Keratinocyte (primary cell): ENCODE measurements at regions not wholly inside any gene's neighbourhood (a gene's known extent, or its start where the extent isn't known, plus 50 kb on each side); places are given as distances from the start of the nearest gene placed in this dataset.
"Not testable (repeated sequence)": the region's sequence is repeated elsewhere in the genome, so short reads cannot be mapped to it uniquely, and the experiment has no call there.

Experiments
- DNase-seq: peaks from one replicate; pipeline ENCODE4 v3.0.0-alpha.2; 2011; ENCODE audit warnings: low read depth, missing footprints, low spot score
- FAIRE-seq: peaks from 2 replicates; lab custom pipeline; 2011; peaks lifted over from hg19 to GRCh38; lab: Jason Lieb, UNC
- H2AFZ ChIP-seq: 2 replicates; pipeline ENCODE4 v1.6.0; 2012; ENCODE audit warnings: low read length, control low read depth, inconsistent platforms; ENCODE audit not compliant: control insufficient read depth
- H3K27ac ChIP-seq: 2 replicates; pipeline ENCODE4 v1.5.1; 2011; ENCODE audit warnings: low read length; ENCODE audit not compliant: control insufficient read depth, insufficient read depth
- H3K27me3 ChIP-seq: 3 replicates; pipeline ENCODE4 v1.6.0; 2011; ENCODE audit warnings: low read length; ENCODE audit not compliant: control insufficient read depth, insufficient read depth; ENCODE audit errors: extremely low read depth
- H3K36me3 ChIP-seq, 2 experiments: 2 replicates in 1 of 2; 3 replicates in 1 of 2; pipeline ENCODE4 v1.5.1; 2011; ENCODE audit warnings: low read length in 2 of 2, mild to moderate bottlenecking in 1 of 2; ENCODE audit not compliant: control insufficient read depth in 2 of 2, insufficient read depth in 2 of 2; ENCODE audit errors: extremely low read depth in 1 of 2
- H3K4me1 ChIP-seq: 3 replicates; pipeline ENCODE4 v1.5.1; 2011; ENCODE audit warnings: low read length; ENCODE audit not compliant: control insufficient read depth, insufficient read depth; ENCODE audit errors: extremely low read depth
- H3K4me2 ChIP-seq: 3 replicates; pipeline ENCODE4 v1.6.0; 2011; ENCODE audit warnings: low read depth, low read length; ENCODE audit not compliant: control insufficient read depth, insufficient read depth; ENCODE audit errors: extremely low read depth
- H3K4me3 ChIP-seq, 3 experiments: fragments of 200-600 bp in 1 of 3; sonication (generic) in 1 of 3; 2 replicates in 2 of 3; 3 replicates in 1 of 3; pipeline ENCODE4 v1.5.1; 2011 to 2016; ENCODE audit warnings: low read length in 3 of 3, mild to moderate bottlenecking in 3 of 3, control low read depth in 2 of 3, inconsistent platforms in 1 of 3, low read depth in 1 of 3, mixed read lengths in 1 of 3, mixed run types in 1 of 3, moderate library complexity in 1 of 3; ENCODE audit not compliant: control insufficient read depth in 2 of 3, insufficient read depth in 2 of 3; ENCODE audit errors: extremely low read depth in 1 of 3
- H3K79me2 ChIP-seq: 2 replicates; pipeline ENCODE4 v1.6.0; 2012; ENCODE audit warnings: low read length; ENCODE audit not compliant: control insufficient read depth, insufficient read depth
- H3K9ac ChIP-seq: 3 replicates; pipeline ENCODE4 v1.6.0; 2011; ENCODE audit warnings: low read length; ENCODE audit not compliant: control insufficient read depth, insufficient read depth; ENCODE audit errors: extremely low read depth
- H3K9me1 ChIP-seq: 3 replicates; pipeline ENCODE4 v1.6.0; 2011; ENCODE audit warnings: low read length; ENCODE audit not compliant: control insufficient read depth, insufficient read depth; ENCODE audit errors: extremely low read depth
- H3K9me3 ChIP-seq: 2 replicates; pipeline ENCODE4 v1.5.1; 2012; ENCODE audit warnings: low read depth, low read length; ENCODE audit not compliant: control insufficient read depth
- H4K20me1 ChIP-seq: 3 replicates; pipeline ENCODE4 v1.6.0; 2011; ENCODE audit warnings: low read length; ENCODE audit not compliant: control insufficient read depth, insufficient read depth; ENCODE audit errors: extremely low read depth
- CTCF ChIP-seq, 3 experiments: IDR thresholded peaks in 1 of 3; conservative IDR thresholded peaks in 1 of 3; optimal IDR thresholded peaks in 1 of 3; 2 replicates in 2 of 3; 3 replicates in 1 of 3; pipeline versions ENCODE3 to v1.5.1; 2011; ENCODE audit warnings: low read length in 3 of 3, mild to moderate bottlenecking in 3 of 3, moderate library complexity in 2 of 3, control low read depth in 1 of 3, inconsistent platforms in 1 of 3; ENCODE audit not compliant: insufficient read depth in 2 of 3; ENCODE audit errors: extremely low read depth in 1 of 3
- EZH2 ChIP-seq: IDR thresholded peaks from one replicate; pipeline ENCODE4 v1.6.1; 2012; ENCODE audit warnings: inconsistent platforms, mild to moderate bottlenecking, low read length, moderate library complexity
- dilution Hi-C: fragments of 300-500 bp; cut with MboI; formaldehyde crosslinking; loops from one replicate; pipeline ENCODE4 v1.7.0; 2020; ENCODE audit warnings: low sequenced_read_pairs; ENCODE audit not compliant: extremely low pct_ligation_motif_present

- no peak overlapping the region for H2AFZ ChIP-seq
- no peak overlapping the region for H3K4me2 ChIP-seq
These were observed 313.7 kb upstream of the TBX18 start for GRCh38 chr6:85078058-85078457.

GRCh38 chr6:85077098-85077497, 312.7 kb upstream of the TBX18 start:
- Histone ChIP-seq H2AFZ (no peak overlapping the region), H4K20me1 (no peaks in the 10 kb centered on the region), H3K4me3 (no peak overlapping the region), H3K27me3 (no peaks in the 10 kb centered on the region), H3K79me2 (no peaks in the 10 kb centered on the region), H3K9me3 (no peaks in the 10 kb centered on the region), H3K9me1 (no peaks in the 10 kb centered on the region), H3K4me2 (no peak overlapping the region), H3K4me1 (no peaks in the 10 kb centered on the region), H3K9ac (no peak overlapping the region), H3K27ac (no peak overlapping the region), H3K36me3 (no peaks in the 10 kb centered on the region)
- FAIRE-seq (no peak), DNase-seq (no peak)
- TF ChIP-seq CTCF (optimal IDR thresholded peaks at IDR 0.05 in 1 of 3, IDR thresholded peaks at IDR 0.05 in 1 of 3, conservative IDR thresholded peaks at IDR 0.05 in 1 of 3; ENCODE audit: extremely low read depth in 1 of 3, insufficient read depth in 2 of 3, low read length in 3 of 3): no peak
- no peak for TF ChIP-seq EZH2
- dilution Hi-C loops: no loop called here

More at GRCh38 chr6:85078058-85078457, 313.7 kb upstream of the TBX18 start:
- no peak overlapping the region for H3K9ac ChIP-seq
- H4K20me1 ChIP-seq: no peaks in the 10 kb centered on the region
- H3K27ac ChIP-seq: no peak overlapping the region
- H3K79me2 ChIP-seq: no peaks in the 10 kb centered on the region
- no peaks in the 10 kb centered on the region for H3K4me1 ChIP-seq
- no peak for DNase-seq
- no peaks in the 10 kb centered on the region for H3K9me1 ChIP-seq
- no peaks in the 10 kb centered on the region for H3K27me3 ChIP-seq
- H3K4me3 ChIP-seq: no peak overlapping the region
- no peak for FAIRE-seq
- dilution Hi-C loops: no loop called here
- no peaks in the 10 kb centered on the region for H3K9me3 ChIP-seq
- TF ChIP-seq EZH2 (no peak), CTCF (optimal IDR thresholded peaks at IDR 0.05 in 1 of 3, IDR thresholded peaks at IDR 0.05 in 1 of 3, conservative IDR thresholded peaks at IDR 0.05 in 1 of 3; ENCODE audit: extremely low read depth in 1 of 3, insufficient read depth in 2 of 3, low read length in 3 of 3) (no peak)
- H3K36me3 ChIP-seq: no peaks in the 10 kb centered on the region

- H3K79me2 ChIP-seq, H3K27me3 ChIP-seq, H3K36me3 ChIP-seq, dilution Hi-C loops, H3K27ac ChIP-seq, H3K4me2 ChIP-seq, FAIRE-seq, H3K4me3 ChIP-seq, H3K9me1 ChIP-seq, H3K9me3 ChIP-seq, H2AFZ ChIP-seq, H3K4me1 ChIP-seq, H3K9ac ChIP-seq, H4K20me1 ChIP-seq, DNase-seq: not testable (repeated sequence)
These were observed 307.4 kb upstream of the TBX18 start for GRCh38 chr6:85071845-85072244.
